IMR-90 (cell line): ENCODE measurements at regions not wholly inside any gene's neighbourhood (a gene's known extent, or its start where the extent isn't known, plus 50 kb on each side); places are given as distances from the start of the nearest gene placed in this dataset.

ENCODE experiments used
- ATAC-seq: fragments of 200-7000 bp; cut with Tn5 transposase; 2 replicates; pipeline ENCODE4 v1.9.1; 2020; ENCODE audit warnings: low read depth, mild to moderate bottlenecking, moderate library complexity
- BruUV-seq: library from RNA; stranded (reverse); fragments of 400-500 nt; replicated peaks from 2 replicates; lab custom pipeline; 2021; lab: Mats Ljungman, UMichigan
- CTCF ChIA-PET: fragments of 300-600 bp; formaldehyde crosslinking; extraction: SDS; loops from one replicate; lab custom pipeline; 2021; ENCODE audit warnings: antibody characterized with exemption; lab: Yijun Ruan, JAX
- POLR2A ChIA-PET: fragments of 300-600 bp; sonication (Branson Sonifier 250); formaldehyde crosslinking; loops from one replicate; lab custom pipeline; 2022; ENCODE audit warnings: antibody characterized with exemption; ENCODE audit not compliant: unreplicated experiment; lab: Charles Lee
- DNase-seq: peaks from one replicate; pipeline ENCODE4 v3.0.0; 2013
- H2AFZ ChIP-seq: replicated peaks from 2 replicates; pipeline ENCODE3; 2013; ENCODE audit warnings: low read length, mild to moderate bottlenecking; ENCODE audit not compliant: poor library complexity
- H2AK5ac ChIP-seq: 2 replicates; pipeline ENCODE4 v1.6.1; 2013; ENCODE audit warnings: low read depth, low read length, inconsistent platforms
- H2AK9ac ChIP-seq: replicated peaks from 2 replicates; pipeline ENCODE3; 2013; ENCODE audit warnings: mild to moderate bottlenecking, low read depth, low read length, moderate library complexity; ENCODE audit not compliant: poor library complexity
- H2BK120ac ChIP-seq: 2 replicates; pipeline ENCODE4 v1.6.1; 2013; ENCODE audit warnings: low read depth, low read length, inconsistent platforms
- H2BK15ac ChIP-seq: 3 replicates; pipeline ENCODE4 v1.6.1; 2013; ENCODE audit warnings: low read depth, low read length, inconsistent platforms
- H2BK20ac ChIP-seq: 2 replicates; pipeline ENCODE4 v1.6.1; 2013; ENCODE audit warnings: low read depth, mild to moderate bottlenecking, inconsistent platforms, low read length, moderate library complexity
- H2BK5ac ChIP-seq: 2 replicates; pipeline ENCODE4 v1.6.1; 2013; ENCODE audit warnings: mild to moderate bottlenecking, low read depth, low read length, inconsistent platforms; ENCODE audit not compliant: poor library complexity, severe bottlenecking
- H3K14ac ChIP-seq: replicated peaks from 2 replicates; pipeline ENCODE4 v1.6.1; 2013; ENCODE audit warnings: low read depth, low read length, inconsistent platforms
- H3K18ac ChIP-seq: 2 replicates; pipeline ENCODE4 v1.6.1; 2013; ENCODE audit warnings: low read depth, low read length, control low read depth
- H3K23ac ChIP-seq: 2 replicates; pipeline ENCODE4 v1.6.1; 2013; ENCODE audit warnings: low read depth, low read length, inconsistent platforms
- H3K27ac ChIP-seq: 2 replicates; pipeline ENCODE4 v1.5.1; 2013; ENCODE audit warnings: mild to moderate bottlenecking, control low read depth, low read length; ENCODE audit not compliant: insufficient read depth
- H3K27me3 ChIP-seq: 2 replicates; pipeline ENCODE4 v1.6.1; 2013; ENCODE audit warnings: low read length; ENCODE audit not compliant: control insufficient read depth, insufficient read depth
- H3K36me3 ChIP-seq: 2 replicates; pipeline ENCODE4 v1.6.1; 2013; ENCODE audit warnings: low read length, mixed read lengths; ENCODE audit not compliant: control insufficient read depth, insufficient read depth
- H3K4ac ChIP-seq: 2 replicates; pipeline ENCODE4 v1.6.1; 2013; ENCODE audit warnings: low read depth, low read length, inconsistent platforms
- H3K4me1 ChIP-seq: 2 replicates; pipeline ENCODE4 v1.6.1; 2013; ENCODE audit warnings: low read length, mixed read lengths; ENCODE audit not compliant: control insufficient read depth, insufficient read depth
- H3K4me2 ChIP-seq: 2 replicates; pipeline ENCODE4 v1.6.1; 2013; ENCODE audit warnings: low read depth, mild to moderate bottlenecking, control low read depth, low read length, moderate library complexity
- H3K4me3 ChIP-seq: 2 replicates; pipeline ENCODE4 v1.5.1; 2013; ENCODE audit warnings: low read depth, mild to moderate bottlenecking, control low read depth, low read length, moderate library complexity; ENCODE audit not compliant: insufficient read depth
- H3K56ac ChIP-seq: 2 replicates; pipeline ENCODE4 v1.6.1; 2013; ENCODE audit warnings: low read length, inconsistent platforms; ENCODE audit not compliant: insufficient read depth; ENCODE audit errors: extremely low read depth
- H3K79me1 ChIP-seq, 2 experiments: 2 replicates each; pipeline ENCODE4 v1.6.1; 2013; ENCODE audit warnings: low read length in 2 of 2, inconsistent platforms in 1 of 2, low read depth in 1 of 2
- H3K9ac ChIP-seq: 2 replicates; pipeline ENCODE4 v1.6.1; 2013; ENCODE audit warnings: low read depth, low read length, control low read depth
- H3K9me1 ChIP-seq: 2 replicates; pipeline ENCODE4 v1.6.1; 2013; ENCODE audit warnings: low read length, inconsistent platforms; ENCODE audit not compliant: insufficient read depth
- H3K9me3 ChIP-seq: 2 replicates; pipeline ENCODE4 v1.6.1; 2013; ENCODE audit warnings: low read length; ENCODE audit not compliant: control insufficient read depth, insufficient read depth
- H4K20me1 ChIP-seq: 2 replicates; pipeline ENCODE4 v1.6.1; 2013; ENCODE audit warnings: low read length, inconsistent platforms; ENCODE audit not compliant: insufficient read depth
- H4K5ac ChIP-seq: 2 replicates; pipeline ENCODE4 v1.6.1; 2013; ENCODE audit warnings: mild to moderate bottlenecking, low read depth, low read length, control low read depth
- H4K8ac ChIP-seq, 2 experiments: 2 replicates each; pipeline ENCODE4 v1.6.1; 2013; ENCODE audit warnings: low read depth in 2 of 2, low read length in 2 of 2, control low read depth in 1 of 2, inconsistent platforms in 1 of 2
- H4K91ac ChIP-seq: 2 replicates; pipeline ENCODE4 v1.6.1; 2013; ENCODE audit warnings: low read depth, low read length, inconsistent platforms; ENCODE audit not compliant: insufficient read depth
- MAZ ChIP-seq: IDR thresholded peaks from 2 replicates; pipeline ENCODE4 v1.6.1; 2012; ENCODE audit warnings: low read depth, mild to moderate bottlenecking, low read length, improper control_type of control experiment, moderate library complexity, borderline replicate concordance
- RAD21 ChIP-seq: IDR thresholded peaks from 2 replicates; pipeline ENCODE4 v1.6.1; 2012; ENCODE audit warnings: low read length, improper control_type of control experiment
- RFX5 ChIP-seq: IDR thresholded peaks from 2 replicates; pipeline ENCODE4 v1.8.0; 2012; ENCODE audit warnings: low read depth, mild to moderate bottlenecking, low read length, moderate library complexity
- SMC3 ChIP-seq: fragments of 150-350 bp; IDR thresholded peaks from 2 replicates; pipeline ENCODE4 v1.6.1; 2016; ENCODE audit warnings: low read depth, mild to moderate bottlenecking, antibody characterized with exemption, low read length, moderate library complexity
- WGBS, 2 experiments: methylation state at CpG; one replicate each; pipeline versions ENCODE4 v1.1.5 to v1.1.7; 2013; ENCODE audit warnings: missing lambda C conversion rate in 2 of 2; ENCODE audit not compliant: insufficient read length in 1 of 2; ENCODE audit errors: extremely low coverage in 2 of 2; 5-methylcytosine and 5-hydroxymethylcytosine counted together
- dilution Hi-C: fragments of 300-500 bp; cut with HindIII; formaldehyde crosslinking; loops from one replicate; pipeline ENCODE4 v1.14.3; 2018; ENCODE audit warnings: low sequenced_read_pairs; ENCODE audit not compliant: unreplicated experiment
- in situ Hi-C: fragments of 300-500 bp; cut with MboI; formaldehyde crosslinking; loops from 3 replicates; pipeline ENCODE4 v1.14.3; 2019; ENCODE audit warnings: low sequenced_read_pairs, inconsistent platforms, mixed read lengths
- intact Hi-C: fragments of 100-400 bp; cut with micrococcal nuclease; formaldehyde crosslinking; loops from 2 replicates; pipeline ENCODE4 v1.10.0; 2022
- TF ChIP-seq, protein P1 (sequence below): fragments of 150-350 bp; IDR thresholded peaks from 2 replicates; pipeline ENCODE4 v1.6.1; 2017; ENCODE audit warnings: mild to moderate bottlenecking, antibody characterized with exemption, low read length, low read depth
- TF ChIP-seq, protein P2 (sequence below): conservative IDR thresholded peaks from 2 replicates; pipeline ENCODE4 v1.5.1; 2012; ENCODE audit warnings: mild to moderate bottlenecking, low read depth, low read length, improper control_type of control experiment

DNA sequence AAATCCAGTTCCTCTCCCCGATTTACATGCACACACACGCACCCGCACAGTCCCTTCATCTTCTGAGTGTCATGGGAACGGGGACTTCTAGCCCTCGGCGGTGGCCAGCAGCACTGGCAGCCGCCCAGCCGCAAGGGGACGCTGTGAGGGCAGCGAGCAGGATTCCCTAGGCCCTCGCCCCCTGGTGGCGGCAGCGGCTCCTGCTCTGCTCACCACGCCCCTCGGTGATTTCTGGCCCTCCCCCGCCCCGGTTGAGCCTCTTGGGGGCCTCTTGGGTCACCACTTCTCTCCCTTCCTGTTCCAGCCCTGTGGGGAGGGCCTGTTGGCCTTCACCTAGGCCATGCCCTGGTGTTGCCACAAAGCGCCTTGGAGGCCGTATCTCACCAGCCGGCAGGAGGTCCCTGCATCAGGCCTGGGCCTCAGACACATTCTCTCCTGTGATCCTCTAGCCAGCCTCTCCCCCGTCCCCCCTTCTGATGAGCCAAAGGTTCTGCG is 75.2 kb upstream of the KSR1 start:
- Histone ChIP-seq H3K9me3 (0 out of 2 replicates have a peak, but pooled peaks cover 1% of the 10 kb centered on the region), H2AFZ (peak overlapping the region; percentile 87), H3K4me1 (peaks cover 18% of the 10 kb centered on the region), H2BK15ac (0 out of 3 replicates have a peak overlapping the region, but pooled peaks have one; percentile 94), H3K4me2 (no peak overlapping the region), H2AK9ac (peak overlapping the region; percentile 50), H3K9ac (no peak overlapping the region), H2BK5ac (no peak overlapping the region), H4K20me1 (peaks cover 3% of the 10 kb centered on the region; the same call in 1 of the 2 replicates), H4K5ac (peak overlapping the region; percentile 2; the same call in 1 of the 2 replicates), H4K91ac (peak overlapping the region; percentile 62; the same call in 1 of the 2 replicates), H3K36me3 (no peaks in the 10 kb centered on the region), H3K56ac (no peak overlapping the region), H4K8ac (peak overlapping the region; percentile 66 to 91; a peak in 2 of 4 replicates), H3K79me1 (no peaks in the 10 kb centered on the region), H3K4ac (peak overlapping the region; percentile 79), H3K27ac (no peak overlapping the region), H2BK20ac (0 out of 2 replicates have a peak overlapping the region, but pooled peaks have one; percentile 72), H3K23ac (no peak overlapping the region), H2BK120ac (peak overlapping the region; percentile 61; the same call in 1 of the 2 replicates), H2AK5ac (peak overlapping the region; percentile 94), H3K9me1 (peaks cover 6% of the 10 kb centered on the region), H3K4me3 (no peak overlapping the region), H3K14ac (no peak overlapping the region), H3K27me3 (no peaks in the 10 kb centered on the region), H3K18ac (no peak overlapping the region; the same call in 1 of the 2 replicates)
- POLR2A ChIA-PET = no interaction called here
- peak; percentile 20 for DNase-seq
- in situ Hi-C loops = no loop called here
- 56% methylated on average over 13 of the region's 22 CpGs; no CpG with 5 or more reads in 1 of the 2 experiments for WGBS, 2 experiments
- CTCF ChIA-PET = interaction anchor here (0.5 to 0.9 kb wide), 4 partner anchors 16 to 1241 kb away, joined by 3 read pairs; no protein-coding TSS in a partner anchor
- intact Hi-C loops = loop anchor here (2.0 kb wide), 1 partner anchor 20 kb away; no protein-coding TSS in a partner anchor
- no TSS peak for BruUV-seq
- dilution Hi-C loops = no loop called here
- ATAC-seq = peak; percentile 28; the same call in 1 of the 2 replicates
- TF ChIP-seq, protein P1, sequence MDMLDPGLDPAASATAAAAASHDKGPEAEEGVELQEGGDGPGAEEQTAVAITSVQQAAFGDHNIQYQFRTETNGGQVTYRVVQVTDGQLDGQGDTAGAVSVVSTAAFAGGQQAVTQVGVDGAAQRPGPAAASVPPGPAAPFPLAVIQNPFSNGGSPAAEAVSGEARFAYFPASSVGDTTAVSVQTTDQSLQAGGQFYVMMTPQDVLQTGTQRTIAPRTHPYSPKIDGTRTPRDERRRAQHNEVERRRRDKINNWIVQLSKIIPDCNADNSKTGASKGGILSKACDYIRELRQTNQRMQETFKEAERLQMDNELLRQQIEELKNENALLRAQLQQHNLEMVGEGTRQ = no peak
- TF ChIP-seq SMC3 = peak; percentile 55
- TF ChIP-seq RAD21 = peak; percentile 50
- TF ChIP-seq, protein P2, sequence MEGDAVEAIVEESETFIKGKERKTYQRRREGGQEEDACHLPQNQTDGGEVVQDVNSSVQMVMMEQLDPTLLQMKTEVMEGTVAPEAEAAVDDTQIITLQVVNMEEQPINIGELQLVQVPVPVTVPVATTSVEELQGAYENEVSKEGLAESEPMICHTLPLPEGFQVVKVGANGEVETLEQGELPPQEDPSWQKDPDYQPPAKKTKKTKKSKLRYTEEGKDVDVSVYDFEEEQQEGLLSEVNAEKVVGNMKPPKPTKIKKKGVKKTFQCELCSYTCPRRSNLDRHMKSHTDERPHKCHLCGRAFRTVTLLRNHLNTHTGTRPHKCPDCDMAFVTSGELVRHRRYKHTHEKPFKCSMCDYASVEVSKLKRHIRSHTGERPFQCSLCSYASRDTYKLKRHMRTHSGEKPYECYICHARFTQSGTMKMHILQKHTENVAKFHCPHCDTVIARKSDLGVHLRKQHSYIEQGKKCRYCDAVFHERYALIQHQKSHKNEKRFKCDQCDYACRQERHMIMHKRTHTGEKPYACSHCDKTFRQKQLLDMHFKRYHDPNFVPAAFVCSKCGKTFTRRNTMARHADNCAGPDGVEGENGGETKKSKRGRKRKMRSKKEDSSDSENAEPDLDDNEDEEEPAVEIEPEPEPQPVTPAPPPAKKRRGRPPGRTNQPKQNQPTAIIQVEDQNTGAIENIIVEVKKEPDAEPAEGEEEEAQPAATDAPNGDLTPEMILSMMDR = peak; percentile 87
- no peak for TF ChIP-seq RFX5
- no peak for TF ChIP-seq MAZ
